Activated CD8-positive, alpha-beta T cell treated with anti-CD3 and anti-CD28 coated beads, Interleukin-2, amount 10 ng/mL, durations not matched to agents 7 days and 5 days (primary cell): ENCODE measurements at regions not wholly inside any gene's neighbourhood (a gene's known extent, or its start where the extent isn't known, plus 50 kb on each side); places are given as distances from the start of the nearest gene placed in this dataset.

Experiments
- ATAC-seq: fragments of 150-1000 bp; cut with Tn5 transposase; one replicate; pipeline ENCODE4 v1.10.0; 2021; ENCODE audit warnings: moderate library complexity
- CTCF ChIA-PET: fragments of 350-600 bp; sonication (Branson Sonifier 250); formaldehyde crosslinking; loops from one replicate; lab custom pipeline; 2021; ENCODE audit warnings: antibody characterized with exemption; lab: Charles Lee
- POLR2A ChIA-PET: fragments of 350-600 bp; sonication (Branson Sonifier 250); formaldehyde crosslinking; loops from one replicate; lab custom pipeline; 2021; ENCODE audit warnings: antibody characterized with exemption; lab: Charles Lee
- DNase-seq: peaks from one replicate; pipeline ENCODE4 v3.0.0-alpha.2; 2020
- H3K27ac Mint-ChIP-seq: one replicate; pipeline ENCODE4 v1.8.0; 2021; ENCODE audit warnings: mild to moderate bottlenecking, mixed read lengths
- H3K27me3 Mint-ChIP-seq: one replicate; pipeline ENCODE4 v1.8.0; 2021; ENCODE audit warnings: low read depth, mixed read lengths
- H3K36me3 Mint-ChIP-seq: one replicate; pipeline ENCODE4 v1.8.0; 2021; ENCODE audit warnings: low read depth, mixed read lengths
- H3K4me1 Mint-ChIP-seq: one replicate; pipeline ENCODE4 v1.8.0; 2021; ENCODE audit warnings: low read depth, mixed read lengths
- H3K4me3 Mint-ChIP-seq: one replicate; pipeline ENCODE4 v1.8.0; 2021; ENCODE audit warnings: mild to moderate bottlenecking, mixed read lengths
- H3K9me3 Mint-ChIP-seq: one replicate; pipeline ENCODE4 v1.8.0; 2022; ENCODE audit warnings: mixed read lengths; ENCODE audit not compliant: insufficient read depth

DNA sequence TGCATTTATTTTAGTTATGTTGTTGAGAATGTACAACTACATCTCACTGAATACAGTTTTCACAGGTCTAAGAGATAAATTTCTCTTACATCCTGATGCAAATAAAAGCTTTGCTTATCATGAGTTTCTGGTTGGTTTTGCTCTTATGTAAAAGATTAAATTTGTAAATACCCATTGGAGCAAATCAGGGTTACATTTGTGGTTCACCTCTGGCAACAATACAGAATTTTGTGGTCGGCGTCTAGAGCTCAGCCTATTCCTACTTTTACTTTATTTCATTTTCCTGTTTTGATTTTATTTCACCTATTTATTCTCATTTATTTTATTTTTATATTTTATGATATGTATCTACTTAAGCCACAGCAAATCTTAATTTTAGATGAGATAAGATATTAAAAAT, 271.9 kb upstream of the MARCKS start:
- ChIA-PET POLR2A (no interaction called here), CTCF (no interaction called here)
- Mint-ChIP-seq H3K9me3 (no peaks in the 10 kb centered on the region), H3K4me3 (no peak overlapping the region), H3K36me3 (no peaks in the 10 kb centered on the region), H3K27me3 (no peaks in the 10 kb centered on the region), H3K4me1 (no peaks in the 10 kb centered on the region), H3K27ac (no peak overlapping the region)
- DNase-seq (no peak), ATAC-seq (no peak)

DNA sequence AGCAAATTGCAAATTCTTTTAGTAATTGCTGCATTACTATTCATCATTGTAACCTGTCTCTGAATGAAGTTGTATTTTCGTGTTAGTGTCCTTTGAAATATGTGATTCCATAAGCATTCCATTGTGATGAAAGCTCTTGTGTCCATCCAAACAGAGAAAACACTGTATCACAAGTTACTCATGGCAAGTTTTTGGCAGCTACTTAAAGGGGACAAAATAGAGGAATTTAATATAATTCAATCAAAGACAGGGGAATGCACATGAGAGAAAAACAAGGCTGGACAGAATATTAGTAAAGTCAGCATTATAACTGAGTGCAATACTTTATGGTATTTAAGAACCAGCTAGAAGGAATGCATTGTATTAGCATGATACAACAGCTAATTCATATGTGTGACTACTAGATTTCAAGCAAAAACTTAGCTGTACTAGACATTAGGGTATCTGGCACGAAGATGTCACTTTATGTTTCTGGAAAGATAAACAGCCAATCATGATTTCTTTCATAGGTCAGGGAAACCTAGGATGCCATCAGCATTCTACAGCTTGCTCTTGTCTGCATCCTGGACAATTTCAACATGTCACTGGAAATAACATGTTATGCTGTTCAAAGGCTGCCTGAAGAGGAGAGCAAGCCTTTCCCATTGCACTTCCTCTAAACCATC, 270.6 kb upstream of the MARCKS start:
- CTCF ChIA-PET: no interaction called here
- Mint-ChIP-seq H3K36me3 (no peaks in the 10 kb centered on the region), H3K27me3 (no peaks in the 10 kb centered on the region), H3K9me3 (no peaks in the 10 kb centered on the region), H3K27ac (no peak overlapping the region), H3K4me3 (no peak overlapping the region), H3K4me1 (no peaks in the 10 kb centered on the region)
- DNase-seq (no peak), ATAC-seq (no peak)
- POLR2A ChIA-PET: no interaction called here

DNA sequence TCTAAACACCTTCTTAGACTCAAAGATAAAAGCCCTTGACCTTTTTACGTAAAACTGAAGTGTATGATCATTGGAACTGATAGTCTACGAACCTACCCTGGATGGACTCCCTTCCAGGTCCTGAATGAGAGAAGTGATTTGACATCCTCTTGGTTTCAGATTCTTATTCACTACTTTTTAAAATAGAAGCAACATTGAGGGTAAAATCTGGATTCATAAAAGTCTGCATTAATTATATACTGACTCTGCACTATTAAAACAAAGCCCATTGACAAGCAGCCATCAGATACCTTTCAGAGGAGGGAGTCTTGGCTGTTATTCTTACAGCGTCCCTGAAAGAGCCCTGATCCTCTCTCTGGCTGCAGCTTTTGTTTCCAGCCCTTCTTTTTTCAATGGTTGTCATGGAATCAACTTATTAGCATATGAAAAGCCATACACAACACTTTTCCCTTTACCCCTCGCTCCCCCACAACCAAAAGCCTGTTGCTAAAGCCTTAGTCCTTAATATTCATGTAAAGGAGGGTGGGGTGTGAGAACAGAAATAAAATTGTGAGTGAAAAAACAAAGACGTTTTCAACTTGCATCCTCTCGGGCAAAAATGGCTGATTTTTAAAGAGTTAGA, 270.0 kb upstream of the MARCKS start:
- Mint-ChIP-seq H3K4me1 (no peaks in the 10 kb centered on the region), H3K36me3 (no peaks in the 10 kb centered on the region), H3K9me3 (no peaks in the 10 kb centered on the region), H3K27ac (no peak overlapping the region), H3K27me3 (no peaks in the 10 kb centered on the region), H3K4me3 (no peak overlapping the region)
- CTCF ChIA-PET: no interaction called here
- DNase-seq (no peak), ATAC-seq (no peak)
- POLR2A ChIA-PET: no interaction called here

DNA sequence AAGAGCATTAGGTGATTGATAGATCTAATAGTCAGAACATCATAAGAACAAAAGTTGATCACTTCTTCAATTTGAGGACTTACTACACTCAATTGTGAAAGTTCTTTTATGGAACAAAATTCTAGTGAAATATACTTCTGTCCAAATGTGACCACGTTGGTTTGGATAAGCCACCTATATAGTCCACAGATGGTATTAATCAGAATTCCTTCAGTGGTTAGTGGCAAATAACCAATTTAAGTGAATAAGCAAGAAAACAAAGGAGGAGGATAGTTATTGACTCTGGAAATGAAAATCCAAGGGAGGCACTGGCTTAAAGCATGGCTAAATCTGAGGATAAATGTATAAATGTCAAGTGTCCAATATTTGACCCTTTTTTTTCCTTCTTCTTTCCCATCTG, 268.5 kb upstream of the MARCKS start:
- no peak overlapping the region for H3K4me3 Mint-ChIP-seq
- no peak for ATAC-seq
- ChIA-PET CTCF (no interaction called here), POLR2A (no interaction called here)
- no peaks in the 10 kb centered on the region for H3K4me1 Mint-ChIP-seq
- H3K9me3 Mint-ChIP-seq: no peaks in the 10 kb centered on the region
- no peaks in the 10 kb centered on the region for H3K36me3 Mint-ChIP-seq
- no peaks in the 10 kb centered on the region for H3K27me3 Mint-ChIP-seq
- H3K27ac Mint-ChIP-seq: no peak overlapping the region
- no peak for DNase-seq

DNA sequence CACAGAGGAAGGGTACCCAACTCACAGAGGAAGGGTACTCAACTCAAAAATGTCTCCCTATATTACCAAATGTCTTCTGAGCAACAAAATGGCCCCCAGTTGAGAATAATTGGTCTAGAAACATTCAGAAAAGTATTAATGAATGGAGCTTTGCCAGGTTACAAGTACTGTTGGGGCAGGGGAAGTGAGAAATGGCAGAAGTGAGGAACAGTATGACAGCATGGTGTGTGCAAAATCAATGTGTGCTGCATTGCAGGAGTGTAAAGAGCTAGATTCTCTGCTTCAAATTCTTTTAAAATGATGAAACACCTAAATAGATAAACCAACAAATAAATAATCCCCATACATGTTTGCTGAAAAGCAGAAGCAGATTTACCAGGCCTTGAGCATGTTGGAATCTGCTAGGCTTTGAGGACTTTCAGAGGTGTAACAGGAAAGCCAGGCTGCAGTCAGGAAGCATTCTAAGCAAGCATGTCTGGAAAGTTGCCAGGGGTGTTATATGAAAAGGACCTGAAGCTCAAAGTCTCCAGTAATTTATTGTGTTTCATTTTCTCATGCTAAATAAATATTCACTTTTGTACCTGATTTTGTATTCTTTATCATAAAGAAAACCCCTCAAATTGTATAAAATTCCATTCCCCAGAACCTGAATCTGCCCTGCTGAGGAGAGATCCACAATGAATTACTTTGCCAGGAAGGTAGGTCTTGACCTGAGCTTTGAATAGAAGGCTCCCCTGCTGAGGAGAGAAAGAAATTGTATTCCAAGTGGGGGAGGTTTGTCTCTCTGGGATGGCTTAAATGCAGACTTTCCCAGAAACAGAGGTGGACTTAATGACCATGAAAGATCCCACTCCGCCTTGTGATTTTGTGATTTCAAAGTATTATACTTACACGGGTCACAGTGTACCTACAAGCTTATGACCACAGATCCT, 265.0 kb upstream of the MARCKS start:
- H3K27ac Mint-ChIP-seq: no peak overlapping the region
- CTCF ChIA-PET: no interaction called here
- POLR2A ChIA-PET: no interaction called here
- H3K4me3 Mint-ChIP-seq: no peak overlapping the region
- no peaks in the 10 kb centered on the region for H3K27me3 Mint-ChIP-seq
- H3K36me3 Mint-ChIP-seq: no peaks in the 10 kb centered on the region
- ATAC-seq (no peak), DNase-seq (no peak)
- no peaks in the 10 kb centered on the region for H3K4me1 Mint-ChIP-seq
- H3K9me3 Mint-ChIP-seq: no peaks in the 10 kb centered on the region

DNA sequence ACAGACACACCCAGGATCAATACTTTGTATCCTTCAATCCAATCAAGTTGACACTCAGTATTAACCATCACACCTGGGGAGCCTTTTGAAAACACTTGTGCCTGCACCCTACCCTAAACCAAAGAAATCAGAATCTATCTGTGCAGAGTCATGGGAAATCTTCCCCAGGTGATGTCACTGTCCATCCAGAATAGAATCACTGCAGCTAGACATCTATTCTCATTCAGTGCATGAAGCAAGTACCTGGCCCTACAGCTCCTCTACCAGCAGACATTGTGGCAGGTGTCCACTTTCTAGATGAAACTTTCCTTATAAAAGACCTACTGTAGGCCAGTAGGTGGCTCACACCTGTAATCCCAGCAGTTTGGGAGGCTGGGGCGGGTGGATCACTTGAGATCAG, 262.4 kb upstream of the MARCKS start:
- ATAC-seq (no peak), DNase-seq (no peak)
- POLR2A ChIA-PET: no interaction called here
- Mint-ChIP-seq H3K27ac (no peak overlapping the region), H3K36me3 (no peaks in the 10 kb centered on the region), H3K4me3 (no peak overlapping the region), H3K4me1 (no peaks in the 10 kb centered on the region), H3K27me3 (no peaks in the 10 kb centered on the region), H3K9me3 (no peaks in the 10 kb centered on the region)
- CTCF ChIA-PET: no interaction called here

DNA sequence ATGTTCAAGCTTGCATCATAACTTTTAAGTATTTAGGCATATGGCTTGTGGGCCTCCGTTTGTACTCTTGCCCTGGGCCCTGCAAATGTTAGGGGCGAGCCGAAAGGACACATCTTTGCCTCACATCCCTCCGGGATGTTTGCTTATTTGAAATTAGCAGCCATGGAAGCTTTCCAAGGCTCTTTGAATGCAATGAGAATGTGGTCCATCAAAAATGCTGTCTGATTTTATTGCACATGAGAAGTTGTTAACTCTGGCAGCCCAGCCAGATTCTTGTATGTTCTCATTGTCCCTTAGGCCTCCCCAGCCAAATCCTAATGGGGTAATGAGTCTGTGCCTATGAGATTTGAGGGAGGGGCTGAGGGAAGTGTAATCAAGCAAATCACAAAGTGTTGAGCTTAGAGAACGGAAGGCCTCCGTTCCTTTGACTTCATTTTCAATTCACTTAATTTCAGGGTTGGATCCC, 261.2 kb upstream of the MARCKS start:
- H3K27me3 Mint-ChIP-seq: no peaks in the 10 kb centered on the region
- no peaks in the 10 kb centered on the region for H3K9me3 Mint-ChIP-seq
- H3K4me3 Mint-ChIP-seq: no peak overlapping the region
- DNase-seq (no peak), ATAC-seq (no peak)
- ChIA-PET CTCF (no interaction called here), POLR2A (no interaction called here)
- H3K27ac Mint-ChIP-seq: no peak overlapping the region
- no peaks in the 10 kb centered on the region for H3K36me3 Mint-ChIP-seq
- H3K4me1 Mint-ChIP-seq: no peaks in the 10 kb centered on the region

DNA sequence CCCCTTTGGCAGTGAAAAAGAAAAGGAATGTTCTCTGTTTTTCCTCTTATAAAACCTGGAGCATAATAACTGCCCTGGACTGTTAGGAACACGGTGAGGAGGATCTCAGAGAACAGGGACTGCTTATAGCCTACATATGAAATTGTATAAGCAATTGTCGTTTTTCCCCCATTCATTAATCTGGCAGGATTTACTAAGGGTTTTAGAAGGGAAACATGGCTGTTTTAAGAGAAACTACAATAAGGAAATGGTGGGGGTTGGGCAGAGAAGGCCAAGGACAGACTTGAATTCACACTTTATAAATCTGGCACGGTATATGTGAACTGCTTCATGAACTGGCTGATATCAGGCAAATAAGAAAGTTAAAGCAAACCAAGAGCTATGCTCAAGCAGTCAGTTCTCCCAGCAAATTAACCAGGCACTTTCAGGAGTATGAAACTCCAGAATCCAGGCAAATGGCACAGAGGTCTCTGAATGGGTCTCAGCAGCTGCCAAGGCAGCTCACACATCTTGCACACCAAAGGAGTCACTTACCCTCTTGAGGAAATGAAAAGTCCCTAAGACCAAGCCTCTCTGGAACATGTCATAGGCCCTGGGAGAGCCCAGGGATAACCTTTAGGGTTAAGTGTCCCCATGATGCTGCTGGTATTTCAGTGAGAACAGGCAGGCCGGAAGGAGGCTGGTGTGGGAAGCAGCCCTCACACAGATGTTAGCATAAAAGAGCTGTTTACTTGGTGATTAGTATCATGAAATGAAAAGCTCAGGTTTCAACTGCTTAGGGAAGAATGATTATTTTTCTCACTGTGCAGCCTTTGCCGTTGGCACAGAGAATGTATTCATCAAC, 260.5 kb upstream of the MARCKS start:
- POLR2A ChIA-PET: no interaction called here
- Mint-ChIP-seq H3K27ac (no peak overlapping the region), H3K4me3 (no peak overlapping the region), H3K4me1 (no peaks in the 10 kb centered on the region), H3K36me3 (no peaks in the 10 kb centered on the region), H3K27me3 (no peaks in the 10 kb centered on the region), H3K9me3 (no peaks in the 10 kb centered on the region)
- CTCF ChIA-PET: no interaction called here
- DNase-seq (no peak), ATAC-seq (no peak)

DNA sequence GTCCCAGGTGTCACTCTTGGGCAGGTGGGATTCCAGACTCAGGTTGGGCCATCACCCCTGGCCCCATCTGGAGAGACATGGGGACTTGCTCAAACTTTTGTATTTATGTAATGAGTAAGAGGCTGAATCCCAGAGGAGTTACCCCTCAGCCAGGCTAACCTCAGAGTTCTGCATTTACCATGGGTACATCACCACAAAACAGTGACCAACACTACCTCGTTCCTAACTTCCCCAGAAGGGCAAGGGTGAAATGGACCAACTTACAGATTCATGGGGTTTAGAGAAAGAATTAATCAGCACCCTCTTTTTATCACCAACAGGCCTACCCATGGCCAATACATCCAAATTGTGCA, 259.9 kb upstream of the MARCKS start:
- ATAC-seq (no peak), DNase-seq (no peak)
- no peaks in the 10 kb centered on the region for H3K27me3 Mint-ChIP-seq
- no peaks in the 10 kb centered on the region for H3K4me1 Mint-ChIP-seq
- CTCF ChIA-PET: no interaction called here
- H3K4me3 Mint-ChIP-seq: no peak overlapping the region
- POLR2A ChIA-PET: no interaction called here
- no peak overlapping the region for H3K27ac Mint-ChIP-seq
- H3K36me3 Mint-ChIP-seq: no peaks in the 10 kb centered on the region
- H3K9me3 Mint-ChIP-seq: no peaks in the 10 kb centered on the region

DNA sequence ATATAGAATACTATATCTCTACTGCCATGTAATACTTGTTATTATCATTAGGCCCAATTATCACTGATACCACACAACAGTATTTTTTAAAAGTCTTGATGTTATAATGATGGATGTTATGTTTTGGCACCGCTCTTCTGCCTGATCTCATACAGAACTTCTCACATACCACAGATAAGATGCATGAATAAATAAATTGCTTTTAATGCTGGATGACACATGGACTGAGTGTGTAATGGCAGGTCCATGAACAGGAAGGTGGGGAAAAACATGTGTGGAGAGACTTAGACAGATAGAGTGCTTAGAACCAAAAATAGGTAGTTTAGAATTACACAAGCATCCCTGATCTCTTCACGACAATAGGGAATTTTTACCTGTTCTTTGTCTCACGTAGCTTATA, 258.4 kb upstream of the MARCKS start:
- no peaks in the 10 kb centered on the region for H3K4me1 Mint-ChIP-seq
- H3K27ac Mint-ChIP-seq: no peak overlapping the region
- no peak overlapping the region for H3K4me3 Mint-ChIP-seq
- no peaks in the 10 kb centered on the region for H3K9me3 Mint-ChIP-seq
- ATAC-seq (no peak), DNase-seq (no peak)
- H3K36me3 Mint-ChIP-seq: no peaks in the 10 kb centered on the region
- ChIA-PET CTCF (no interaction called here), POLR2A (no interaction called here)
- no peaks in the 10 kb centered on the region for H3K27me3 Mint-ChIP-seq

DNA sequence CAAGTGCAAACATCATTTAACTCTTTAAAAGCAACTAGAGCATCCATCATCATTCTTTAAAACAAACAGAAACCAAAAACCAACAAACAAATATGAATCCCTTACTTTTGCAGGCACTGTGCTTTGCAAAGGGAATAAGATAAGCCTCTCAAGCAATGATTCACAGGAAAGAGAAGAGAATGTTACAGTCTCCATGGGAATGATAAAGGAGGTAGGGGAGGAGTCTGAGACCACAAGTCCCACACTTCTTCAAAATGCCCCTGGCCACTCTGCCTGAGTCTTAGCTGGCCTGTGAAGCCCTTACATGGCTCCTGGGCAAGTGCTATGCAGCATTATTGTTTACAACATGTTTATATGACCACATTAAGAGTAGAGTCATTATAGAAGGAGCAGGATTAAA, 257.7 kb upstream of the MARCKS start:
- Mint-ChIP-seq H3K27ac (no peak overlapping the region), H3K36me3 (no peaks in the 10 kb centered on the region), H3K9me3 (no peaks in the 10 kb centered on the region), H3K4me1 (no peaks in the 10 kb centered on the region), H3K4me3 (no peak overlapping the region), H3K27me3 (no peaks in the 10 kb centered on the region)
- DNase-seq (no peak), ATAC-seq (no peak)
- POLR2A ChIA-PET: no interaction called here
- CTCF ChIA-PET: no interaction called here
